GM21390 (cell line): ENCODE measurements at regions not wholly inside any gene's neighbourhood (a gene's known extent, or its start where the extent isn't known, plus 50 kb on each side); places are given as distances from the start of the nearest gene placed in this dataset.

Experiments
- ATAC-seq: cut with Tn5 transposase; IDR thresholded peaks from one replicate; pipeline ENCODE4 v1.9.1; 2021; ENCODE audit not compliant: unreplicated experiment

DNA sequence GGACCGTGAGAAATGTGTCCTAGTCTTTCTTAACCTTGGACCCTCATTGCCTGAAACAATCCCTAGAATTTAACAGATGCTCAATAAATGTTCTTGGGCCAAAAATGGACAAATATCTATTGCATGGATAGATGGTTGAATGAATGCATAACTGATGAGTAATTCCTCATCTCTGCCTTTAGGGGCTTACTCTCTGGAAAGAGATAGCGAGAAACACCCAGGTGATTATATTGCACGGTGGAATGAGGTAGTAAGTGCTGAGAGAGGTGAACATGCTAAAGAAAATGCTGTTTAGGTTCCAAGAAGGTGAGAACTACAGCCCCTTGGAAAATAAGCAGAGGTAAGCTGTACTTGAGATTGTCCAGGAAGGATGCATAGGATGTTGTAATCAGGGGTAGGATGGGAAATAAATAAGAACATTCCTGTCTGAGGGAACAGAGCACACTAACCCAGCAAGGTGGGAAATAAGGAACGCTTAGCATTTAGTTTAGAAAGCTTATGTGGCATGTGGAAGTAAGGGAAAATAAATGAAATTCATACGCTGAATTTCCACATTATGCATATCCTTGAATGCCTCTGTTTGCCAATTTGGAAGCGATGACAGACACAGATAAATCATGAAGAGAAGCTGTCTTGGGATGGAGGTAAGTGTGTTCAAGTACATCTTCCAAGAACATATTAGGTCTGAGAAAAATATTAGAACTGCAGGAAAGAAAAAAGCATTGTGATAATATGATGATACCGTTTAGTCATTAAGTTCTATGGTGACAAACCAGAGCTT is 426.6 kb downstream of the ARHGEF28 start:
- ATAC-seq, result no peak

DNA sequence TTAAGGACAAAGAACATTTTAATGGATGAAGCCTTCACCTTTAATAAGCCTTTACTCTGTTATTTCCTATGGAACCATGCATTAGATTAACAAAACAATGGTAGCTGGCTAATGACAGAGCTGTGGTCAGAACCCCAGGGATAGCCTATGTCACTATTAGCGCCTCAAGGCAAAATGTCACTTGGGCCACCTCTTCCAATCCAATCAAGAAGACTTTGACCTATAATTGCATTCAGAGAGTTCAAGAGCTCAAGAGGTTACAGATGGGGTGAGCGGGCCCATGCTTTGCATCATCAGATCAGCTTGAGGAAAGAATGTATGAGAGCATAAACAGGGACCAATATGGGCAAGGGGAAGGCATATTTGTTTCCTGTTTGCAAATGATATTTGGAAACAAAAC is 425.1 kb downstream of the ARHGEF28 start:
- ATAC-seq, result no peak

DNA sequence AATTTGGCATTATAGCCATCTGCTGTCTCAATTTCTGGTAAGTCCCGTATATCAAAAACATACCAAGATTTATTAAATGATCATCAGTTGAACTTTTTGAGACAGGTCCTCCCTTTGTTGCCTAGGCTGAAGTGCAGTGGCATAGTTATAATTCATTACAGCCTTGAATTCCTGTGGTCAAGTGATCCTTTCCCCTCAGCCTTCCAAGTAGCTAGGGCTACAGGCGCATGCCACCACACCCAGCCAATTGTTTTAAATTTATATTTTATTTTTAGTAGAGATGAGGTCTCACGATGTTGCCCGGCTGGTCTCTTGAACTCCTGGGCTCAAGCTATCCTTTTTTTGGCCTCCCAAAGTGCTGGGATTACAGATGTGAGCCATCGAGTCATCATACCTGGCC is 418.9 kb downstream of the ARHGEF28 start:
- ATAC-seq, result no peak

DNA sequence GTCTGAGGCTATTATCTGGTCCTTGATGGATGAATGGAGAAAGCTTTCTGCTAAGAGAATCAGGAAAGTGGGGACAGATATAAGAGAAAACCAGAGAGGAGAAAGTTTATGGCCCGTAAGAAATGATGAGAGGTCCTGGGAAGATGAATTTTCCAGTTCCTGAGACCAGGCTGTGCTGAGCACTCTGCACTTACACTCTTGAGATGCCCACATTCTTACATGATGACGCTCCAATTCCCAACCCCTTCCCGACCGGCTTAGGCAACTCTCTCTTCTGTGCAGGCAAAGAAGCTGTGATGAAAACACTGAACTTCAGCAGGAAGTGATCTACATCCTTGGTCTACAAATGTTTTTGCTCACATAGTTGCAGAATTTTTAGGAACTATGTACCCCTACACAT is 417.0 kb downstream of the ARHGEF28 start:
- ATAC-seq, result no peak

DNA sequence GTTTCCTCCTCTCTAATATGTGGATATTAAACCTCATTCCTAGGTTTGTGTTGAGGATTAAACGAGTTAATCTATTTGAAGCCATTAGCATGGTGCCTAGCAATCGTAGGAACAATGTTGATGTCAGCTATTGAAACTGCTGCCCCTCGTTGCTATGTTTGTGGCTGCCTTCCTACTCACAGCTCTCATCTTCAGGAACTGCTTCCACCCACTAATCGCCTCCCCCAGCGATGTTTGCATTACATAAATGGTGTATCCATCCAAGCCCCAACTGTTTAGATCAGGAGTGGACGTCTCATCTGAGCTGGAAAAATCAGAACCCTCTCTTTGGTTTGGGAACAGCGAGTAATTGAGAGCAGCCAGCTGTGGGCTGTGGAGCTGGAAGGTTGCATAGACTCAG is 416.6 kb downstream of the ARHGEF28 start:
- no peak for ATAC-seq

- no peak for ATAC-seq
Observed at GRCh38 chr5:74041913-74042312, 415.9 kb downstream of the ARHGEF28 start.

GRCh38 chr5:74040811-74041491 is 415.0 kb downstream of the ARHGEF28 start:
- ATAC-seq, result no peak

DNA sequence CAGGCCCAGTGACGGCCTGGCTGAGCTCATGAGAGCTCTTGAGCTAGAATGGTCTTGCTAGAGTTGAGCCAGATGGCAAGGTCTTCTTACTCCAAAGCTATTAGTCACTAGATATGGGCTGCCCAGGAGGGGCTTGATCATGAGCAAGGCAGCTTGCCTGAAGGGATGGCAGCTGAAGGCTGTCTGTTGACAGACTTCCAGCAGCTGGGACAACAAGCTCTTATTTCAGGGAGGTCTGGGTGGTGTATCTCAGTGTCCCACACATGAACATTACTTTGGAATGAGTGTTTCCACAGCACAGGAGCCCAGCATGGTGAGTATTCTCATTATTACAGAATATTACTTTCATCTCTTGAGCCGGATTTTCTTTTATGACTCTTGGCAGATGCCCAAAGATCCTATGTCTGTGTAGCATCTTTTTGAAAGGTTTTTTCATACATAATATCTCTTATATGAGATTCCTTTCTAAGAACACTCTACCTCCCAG is 414.1 kb downstream of the ARHGEF28 start:
- ATAC-seq, result no peak

GRCh38 chr5:74037321-74037720 is 411.3 kb downstream of the ARHGEF28 start:
- ATAC-seq, result no peak

GRCh38 chr5:74035521-74035937 is 409.5 kb downstream of the ARHGEF28 start:
- peak; percentile 84 for ATAC-seq

DNA sequence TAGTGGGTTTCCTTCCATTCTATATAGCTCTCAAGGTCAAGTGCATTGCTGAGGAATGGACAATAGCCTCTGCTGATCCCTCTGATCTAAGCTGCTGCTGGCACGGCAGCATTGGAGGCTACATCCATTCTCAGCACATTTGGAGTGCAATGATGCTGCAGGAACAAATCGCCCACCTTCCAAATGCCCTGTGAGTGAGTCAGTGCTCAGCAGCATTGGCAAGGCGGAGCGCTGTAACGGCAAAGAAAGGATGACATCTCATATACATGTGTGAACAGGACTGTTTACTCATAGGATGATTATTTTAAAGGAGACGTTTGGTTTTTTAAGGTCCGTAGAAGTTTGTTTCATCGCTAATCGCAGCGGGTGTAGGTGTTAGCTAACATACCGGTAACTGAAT is 408.7 kb downstream of the ARHGEF28 start:
- no peak for ATAC-seq

GRCh38 chr5:74032617-74033016 is 406.6 kb downstream of the ARHGEF28 start:
- ATAC-seq, result no peak

GRCh38 chr5:74031536-74031935 is 405.5 kb downstream of the ARHGEF28 start:
- no peak for ATAC-seq

GRCh38 chr5:74030821-74031220 is 404.8 kb downstream of the ARHGEF28 start:
- no peak for ATAC-seq

GRCh38 chr5:74030371-74030770 is 404.4 kb downstream of the ARHGEF28 start:
- no peak for ATAC-seq

GRCh38 chr5:74028976-74029375 is 403.0 kb downstream of the ARHGEF28 start:
- ATAC-seq, result no peak

DNA sequence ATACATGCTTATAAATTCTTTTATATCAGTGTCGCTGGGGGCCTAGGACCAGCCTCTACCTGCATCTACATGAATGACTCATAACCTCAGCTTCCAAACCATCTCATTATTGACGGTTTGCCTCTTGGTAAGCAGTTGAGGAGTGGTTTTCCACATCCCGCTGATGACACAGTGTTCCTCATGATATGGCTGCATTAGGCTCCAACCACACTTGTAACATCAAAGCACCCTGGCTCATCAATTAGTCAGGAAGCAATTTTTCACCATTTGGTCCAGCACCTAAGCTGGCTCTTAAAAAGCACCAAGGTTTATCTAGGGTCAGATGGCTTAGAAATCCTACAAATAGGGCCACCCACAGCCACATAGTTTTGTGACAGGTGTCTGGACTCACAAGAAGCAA is 402.4 kb downstream of the ARHGEF28 start:
- ATAC-seq, result no peak

- no peak for ATAC-seq
Observed at GRCh38 chr5:74027732-74028338, 401.8 kb downstream of the ARHGEF28 start.

GRCh38 chr5:74026310-74026709 is 400.3 kb downstream of the ARHGEF28 start:
- no peak for ATAC-seq

- no peak for ATAC-seq
Observed at GRCh38 chr5:74021126-74021525, 395.1 kb downstream of the ARHGEF28 start.

- no peak for ATAC-seq
Observed at GRCh38 chr5:74020503-74020902, 394.5 kb downstream of the ARHGEF28 start.

- ATAC-seq, result no peak
Observed at GRCh38 chr5:74019923-74020322, 393.9 kb downstream of the ARHGEF28 start.
